ENCODE measurements at regions not wholly inside any gene's neighbourhood (a gene's known extent, or its start where the extent isn't known, plus 50 kb on each side); places are given as distances from the start of the nearest gene placed in this dataset.
"Not testable (repeated sequence)": the region's sequence is repeated elsewhere in the genome, so short reads cannot be mapped to it uniquely, and the experiment has no call there.

GRCh38 chr3:82122554-82123345 lies 361.3 kb upstream of the GBE1 start:
- POLR2A ChIA-PET = no interaction called here
- FAIRE-seq (no peak), ATAC-seq (no peak), DNase-seq (ENCODE audit: low read depth in 1 of 2, low spot score in 1 of 2) (no peak)
- WGBS (ENCODE audit: missing lambda C conversion rate) = 47% methylated on average over 7 of the region's 7 CpGs
- Histone ChIP-seq H3K4me3 (no peak overlapping the region), H3K4me2 (no peak overlapping the region), H3K4me1 (no peaks in the 10 kb centered on the region), H3K27ac (no peak overlapping the region), H3K9me3 (no peaks in the 10 kb centered on the region)
- TF ChIP-seq NR3C1 (IDR thresholded peaks at IDR 0.05) = no peak
- TF ChIP-seq MYC (IDR thresholded peaks at IDR 0.05; ENCODE audit: borderline replicate concordance, low read length) = no peak
- TF ChIP-seq HOXA7 (CRISPR knock-in tag; IDR thresholded peaks at IDR 0.05) = no peak
- no peak for TF ChIP-seq GATA3 (IDR thresholded peaks at IDR 0.05; ENCODE audit: borderline replicate concordance)
- TF ChIP-seq BCL3 (IDR thresholded peaks at IDR 0.05) = no peak
- TF ChIP-seq RNF2 (IDR thresholded peaks at IDR 0.05; ENCODE audit: borderline replicate concordance, low read depth) = no peak
- no peak for TF ChIP-seq TFCP2L1 (CRISPR knock-in tag; IDR thresholded peaks at IDR 0.05)
- TF ChIP-seq ZSCAN20 (CRISPR knock-in tag; IDR thresholded peaks at IDR 0.05) = no peak
- TF ChIP-seq PBX3 (IDR thresholded peaks at IDR 0.05) = no peak
- TF ChIP-seq ELK1 (IDR thresholded peaks at IDR 0.05; ENCODE audit: low read depth, low read length) = no peak
- TF ChIP-seq ESRRA (IDR thresholded peaks at IDR 0.05; ENCODE audit: borderline replicate concordance, low read length) = no peak
- CTCF ChIA-PET = interaction anchor here (2.5 kb wide), 1 partner anchor 10 kb away, joined by 11 read pairs; no protein-coding TSS in a partner anchor

- WGBS (ENCODE audit: missing lambda C conversion rate) = 13% methylated on average over 3 of the region's 6 CpGs
These were observed 353.1 kb upstream of the GBE1 start for GRCh38 chr3:82114589-82114988.

GRCh38 chr3:82110721-82111120 lies 349.3 kb upstream of the GBE1 start:
- not testable (repeated sequence) for FAIRE-seq, H3K4me3 ChIP-seq

More at GRCh38 chr3:82114589-82114988, 353.1 kb upstream of the GBE1 start:
- ATAC-seq (no peak), FAIRE-seq (no peak), DNase-seq (ENCODE audit: low read depth in 1 of 2, low spot score in 1 of 2) (no peak)
- ChIA-PET CTCF (no interaction called here), POLR2A (no interaction called here)
- no peak overlapping the region for H3K4me3 ChIP-seq
- H3K9me3 ChIP-seq = no peaks in the 10 kb centered on the region
- no peaks in the 10 kb centered on the region for H3K4me1 ChIP-seq
- TF ChIP-seq HOXB13 (CRISPR knock-in tag; IDR thresholded peaks at IDR 0.05; ENCODE audit: low read depth) = no peak
- TF ChIP-seq GATA3 (IDR thresholded peaks at IDR 0.05; ENCODE audit: borderline replicate concordance) = no peak
- no peak for TF ChIP-seq SREBF2 (IDR thresholded peaks at IDR 0.05)
- no peak for TF ChIP-seq ZNF302 (CRISPR knock-in tag; IDR thresholded peaks at IDR 0.05)
- TF ChIP-seq PHF8 (IDR thresholded peaks at IDR 0.05; ENCODE audit: borderline replicate concordance, low read depth) = no peak
- TF ChIP-seq BHLHE40 (IDR thresholded peaks at IDR 0.05; ENCODE audit: low read depth, low read length) = no peak
- TF ChIP-seq FOSL2 (IDR thresholded peaks at IDR 0.05) = no peak
- no peak for TF ChIP-seq FOSL2 (CRISPR knock-in tag; IDR thresholded peaks at IDR 0.05)
- TF ChIP-seq TFCP2L1 (CRISPR knock-in tag; IDR thresholded peaks at IDR 0.05) = no peak
- no peak for TF ChIP-seq NFE2L2 (conservative IDR thresholded peaks at IDR 0.05; ENCODE audit: low read length)
- no peak for TF ChIP-seq HOXA7 (CRISPR knock-in tag; IDR thresholded peaks at IDR 0.05)
- TF ChIP-seq NPAS2 (CRISPR knock-in tag; IDR thresholded peaks at IDR 0.05; ENCODE audit: borderline replicate concordance) = no peak
- no peak for TF ChIP-seq RNF2 (IDR thresholded peaks at IDR 0.05; ENCODE audit: borderline replicate concordance, low read depth)
- no peak for TF ChIP-seq REST (IDR thresholded peaks at IDR 0.05)
- H3K4me2 ChIP-seq = no peak overlapping the region
- no peak overlapping the region for H3K27ac ChIP-seq

More at GRCh38 chr3:82110721-82111120, 349.3 kb upstream of the GBE1 start:
- WGBS (ENCODE audit: missing lambda C conversion rate) = 69% methylated on average over 14 of the region's 14 CpGs
- H3K27ac ChIP-seq; H3K9me3 ChIP-seq; ATAC-seq; DNase-seq (ENCODE audit: low read depth in 1 of 2, low spot score in 1 of 2); H3K4me1 ChIP-seq; POLR2A ChIA-PET; H3K4me2 ChIP-seq; CTCF ChIA-PET: not testable (repeated sequence)
